WTC11 (cell line): ENCODE measurements at regions not wholly inside any gene's neighbourhood (a gene's known extent, or its start where the extent isn't known, plus 50 kb on each side); places are given as distances from the start of the nearest gene placed in this dataset.

Experiments
- ATAC-seq: fragments of 200-7000 bp; cut with Tn5 transposase; 2 replicates; pipeline ENCODE4 v1.10.0; 2021; ENCODE audit warnings: mild to moderate bottlenecking, moderate library complexity
- CTCF ChIA-PET: fragments of 300-600 bp; sonication (Branson Sonifier 250); formaldehyde crosslinking; loops from one replicate; lab custom pipeline; 2021; ENCODE audit warnings: antibody characterized with exemption; lab: Charles Lee
- POLR2A ChIA-PET: fragments of 350-600 bp; sonication (Branson Sonifier 250); formaldehyde crosslinking; loops from one replicate; lab custom pipeline; 2021; ENCODE audit warnings: antibody characterized with exemption; lab: Charles Lee
- DNase-seq: peaks from one replicate; pipeline ENCODE4 v3.0.0; 2021; ENCODE audit warnings: low spot score
- H3K27ac Mint-ChIP-seq: 2 replicates; pipeline ENCODE4 v1.8.0; 2021; ENCODE audit warnings: mixed read lengths
- H3K27me3 Mint-ChIP-seq: 2 replicates; pipeline ENCODE4 v1.8.0; 2021; ENCODE audit warnings: low read depth, mild to moderate bottlenecking, moderate library complexity, mixed read lengths
- H3K36me3 Mint-ChIP-seq: 2 replicates; pipeline ENCODE4 v1.8.0; 2021; ENCODE audit warnings: mixed read lengths
- H3K4me1 Mint-ChIP-seq: 2 replicates; pipeline ENCODE4 v1.8.0; 2022; ENCODE audit warnings: mixed read lengths
- H3K4me3 Mint-ChIP-seq: 2 replicates; pipeline ENCODE4 v1.8.0; 2021; ENCODE audit warnings: mild to moderate bottlenecking, moderate library complexity, mixed read lengths
- H3K9me3 Mint-ChIP-seq: 2 replicates; pipeline ENCODE4 v1.8.0; 2021; ENCODE audit warnings: mixed read lengths
- ATF6 ChIP-seq: sonication (generic); formaldehyde crosslinking; IDR thresholded peaks from 2 replicates; pipeline ENCODE4 v1.8.1; 2023; ENCODE audit warnings: mild to moderate bottlenecking, missing genetic modification reagents
- CREB1 ChIP-seq: sonication (generic); formaldehyde crosslinking; IDR thresholded peaks from 2 replicates; pipeline ENCODE4 v1.8.0; 2023; ENCODE audit warnings: mild to moderate bottlenecking, missing genetic modification reagents
- CREM ChIP-seq: sonication (generic); formaldehyde crosslinking; IDR thresholded peaks from 2 replicates; pipeline ENCODE4 v1.8.1; 2022; ENCODE audit warnings: mild to moderate bottlenecking, missing genetic modification reagents, moderate library complexity
- E2F4 ChIP-seq: sonication (generic); formaldehyde crosslinking; IDR thresholded peaks from 2 replicates; pipeline ENCODE4 v1.8.1; 2022; ENCODE audit warnings: low read depth, mild to moderate bottlenecking, moderate library complexity, missing genetic modification reagents, borderline replicate concordance
- E2F5 ChIP-seq: sonication (generic); formaldehyde crosslinking; IDR thresholded peaks from 2 replicates; pipeline ENCODE4 v1.8.1; 2022; ENCODE audit warnings: mild to moderate bottlenecking, moderate library complexity, missing genetic modification reagents
- ETV6 ChIP-seq: sonication (generic); formaldehyde crosslinking; IDR thresholded peaks from 2 replicates; pipeline ENCODE4 v1.8.1; 2022; ENCODE audit warnings: mild to moderate bottlenecking, missing genetic modification reagents
- IRF1 ChIP-seq: sonication (generic); formaldehyde crosslinking; IDR thresholded peaks from 2 replicates; pipeline ENCODE4 v1.8.0; 2023; ENCODE audit warnings: missing genetic modification reagents
- MAX ChIP-seq: sonication (generic); formaldehyde crosslinking; IDR thresholded peaks from 2 replicates; pipeline ENCODE4 v1.8.0; 2022; ENCODE audit warnings: mild to moderate bottlenecking, missing genetic modification reagents
- MXD4 ChIP-seq: fragments of 250-450 bp; sonication (Bioruptor Pico); IDR thresholded peaks from 2 replicates; pipeline ENCODE4 v1.8.0; 2021; ENCODE audit warnings: mild to moderate bottlenecking, moderate library complexity, borderline replicate concordance
- MYBL2 ChIP-seq: sonication (generic); formaldehyde crosslinking; IDR thresholded peaks from 2 replicates; pipeline ENCODE4 v1.8.1; 2023; ENCODE audit warnings: mild to moderate bottlenecking, moderate library complexity, missing genetic modification reagents
- NFE2L1 ChIP-seq: sonication (generic); formaldehyde crosslinking; IDR thresholded peaks from 2 replicates; pipeline ENCODE4 v1.8.1; 2023; ENCODE audit warnings: missing genetic modification reagents
- NFYB ChIP-seq: sonication (generic); formaldehyde crosslinking; conservative IDR thresholded peaks from 2 replicates; pipeline ENCODE4 v1.8.0; 2022; ENCODE audit warnings: low read depth, missing genetic modification reagents
- NR1H2 ChIP-seq: sonication (generic); formaldehyde crosslinking; IDR thresholded peaks from 2 replicates; pipeline ENCODE4 v1.9.0; 2021; ENCODE audit warnings: mild to moderate bottlenecking, moderate library complexity, missing genetic modification reagents
- RELA ChIP-seq: sonication (generic); formaldehyde crosslinking; IDR thresholded peaks from 2 replicates; pipeline ENCODE4 v1.8.1; 2022; ENCODE audit warnings: missing genetic modification reagents, mild to moderate bottlenecking, borderline replicate concordance
- RORB ChIP-seq: fragments of 250-450 bp; sonication (Bioruptor Pico); IDR thresholded peaks from 2 replicates; pipeline ENCODE4 v1.9.0; 2021; ENCODE audit warnings: mild to moderate bottlenecking
- SMAD3 ChIP-seq: sonication (generic); formaldehyde crosslinking; IDR thresholded peaks from 2 replicates; pipeline ENCODE4 v1.8.0; 2022; ENCODE audit warnings: missing genetic modification reagents, mild to moderate bottlenecking, borderline replicate concordance
- TCF7 ChIP-seq: sonication (generic); formaldehyde crosslinking; IDR thresholded peaks from 2 replicates; pipeline ENCODE4 v1.8.0; 2022; ENCODE audit warnings: mild to moderate bottlenecking, low read depth, missing genetic modification reagents, moderate library complexity
- TEAD4 ChIP-seq: sonication (generic); formaldehyde crosslinking; IDR thresholded peaks from 2 replicates; pipeline ENCODE4 v1.8.0; 2022; ENCODE audit warnings: mild to moderate bottlenecking, missing genetic modification reagents
- ZMAT4 ChIP-seq: fragments of 250-450 bp; sonication (Bioruptor Pico); IDR thresholded peaks from 2 replicates; pipeline ENCODE4 v1.9.0; 2021; ENCODE audit warnings: mild to moderate bottlenecking
- ZNF232 ChIP-seq: sonication (generic); formaldehyde crosslinking; IDR thresholded peaks from 2 replicates; pipeline ENCODE4 v1.8.0; 2022; ENCODE audit warnings: mild to moderate bottlenecking, missing genetic modification reagents
- ZSCAN18 ChIP-seq: fragments of 250-450 bp; sonication (Bioruptor Pico); IDR thresholded peaks from 2 replicates; pipeline ENCODE4 v2.1.2; 2022; ENCODE audit warnings: mild to moderate bottlenecking, moderate library complexity
- TF ChIP-seq, protein P1 (sequence below): sonication (generic); formaldehyde crosslinking; IDR thresholded peaks from 2 replicates; pipeline ENCODE4 v1.8.1; 2022; ENCODE audit warnings: missing genetic modification reagents, borderline replicate concordance
- TF ChIP-seq, protein P2 (sequence below): fragments of 250-450 bp; sonication (Bioruptor Pico); IDR thresholded peaks from 2 replicates; pipeline ENCODE4 v1.8.0; 2021; ENCODE audit warnings: mild to moderate bottlenecking

DNA sequence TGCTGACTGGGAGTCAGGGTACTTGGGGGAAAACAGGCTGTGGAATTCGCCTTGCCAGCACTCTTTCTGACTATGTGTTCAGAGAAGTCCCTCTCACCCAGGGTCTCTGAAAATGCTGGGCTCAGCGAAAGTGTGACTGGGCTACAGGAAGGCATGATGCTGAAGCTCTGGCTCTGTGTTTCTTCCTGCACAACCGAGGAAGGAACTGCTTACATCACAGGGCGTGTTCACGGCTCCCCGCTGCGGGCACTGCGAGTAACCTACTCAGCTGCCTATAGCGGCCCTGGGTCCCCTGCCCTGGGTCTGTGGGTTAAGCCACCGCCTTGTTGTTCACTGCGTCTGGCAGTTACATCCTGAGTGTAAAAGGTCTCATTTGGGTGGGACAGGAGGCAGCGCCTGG is 222.4 kb upstream of the IRX4 start:
- no peak for ATAC-seq
- TF ChIP-seq TEAD4 (CRISPR knock-in tag) (no peak), IRF1 (CRISPR knock-in tag) (no peak), NFE2L1 (no peak), NR1H2 (no peak), ZNF232 (CRISPR knock-in tag) (no peak), MXD4 (no peak), MAX (CRISPR knock-in tag) (no peak), TCF7 (CRISPR knock-in tag) (no peak), ZMAT4 (no peak), E2F4 (CRISPR knock-in tag) (no peak), ETV6 (no peak), RORB (CRISPR knock-in tag) (no peak), NFYB (CRISPR knock-in tag) (no peak), CREB1 (no peak), MYBL2 (CRISPR knock-in tag) (no peak), E2F5 (no peak)
- TF ChIP-seq, protein P1, sequence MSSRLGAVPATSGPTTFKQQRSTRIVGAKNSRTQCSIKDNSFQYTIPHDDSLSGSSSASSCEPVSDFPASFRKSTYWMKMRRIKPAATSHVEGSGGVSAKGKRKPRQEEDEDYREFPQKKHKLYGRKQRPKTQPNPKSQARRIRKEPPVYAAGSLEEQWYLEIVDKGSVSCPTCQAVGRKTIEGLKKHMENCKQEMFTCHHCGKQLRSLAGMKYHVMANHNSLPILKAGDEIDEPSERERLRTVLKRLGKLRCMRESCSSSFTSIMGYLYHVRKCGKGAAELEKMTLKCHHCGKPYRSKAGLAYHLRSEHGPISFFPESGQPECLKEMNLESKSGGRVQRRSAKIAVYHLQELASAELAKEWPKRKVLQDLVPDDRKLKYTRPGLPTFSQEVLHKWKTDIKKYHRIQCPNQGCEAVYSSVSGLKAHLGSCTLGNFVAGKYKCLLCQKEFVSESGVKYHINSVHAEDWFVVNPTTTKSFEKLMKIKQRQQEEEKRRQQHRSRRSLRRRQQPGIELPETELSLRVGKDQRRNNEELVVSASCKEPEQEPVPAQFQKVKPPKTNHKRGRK, result no peak
- TF ChIP-seq, protein P2, sequence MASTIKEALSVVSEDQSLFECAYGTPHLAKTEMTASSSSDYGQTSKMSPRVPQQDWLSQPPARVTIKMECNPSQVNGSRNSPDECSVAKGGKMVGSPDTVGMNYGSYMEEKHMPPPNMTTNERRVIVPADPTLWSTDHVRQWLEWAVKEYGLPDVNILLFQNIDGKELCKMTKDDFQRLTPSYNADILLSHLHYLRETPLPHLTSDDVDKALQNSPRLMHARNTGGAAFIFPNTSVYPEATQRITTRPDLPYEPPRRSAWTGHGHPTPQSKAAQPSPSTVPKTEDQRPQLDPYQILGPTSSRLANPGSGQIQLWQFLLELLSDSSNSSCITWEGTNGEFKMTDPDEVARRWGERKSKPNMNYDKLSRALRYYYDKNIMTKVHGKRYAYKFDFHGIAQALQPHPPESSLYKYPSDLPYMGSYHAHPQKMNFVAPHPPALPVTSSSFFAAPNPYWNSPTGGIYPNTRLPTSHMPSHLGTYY (CRISPR knock-in tag), result no peak
- ChIA-PET POLR2A (no interaction called here), CTCF (no interaction called here)
- Mint-ChIP-seq H3K36me3 (no peaks in the 10 kb centered on the region), H3K4me3 (no peak overlapping the region), H3K9me3 (no peaks in the 10 kb centered on the region), H3K4me1 (no peaks in the 10 kb centered on the region), H3K27ac (no peak overlapping the region), H3K27me3 (no peaks in the 10 kb centered on the region)
- no peak for DNase-seq

- Mint-ChIP-seq H3K9me3 (no peaks in the 10 kb centered on the region), H3K27ac (no peak overlapping the region), H3K4me3 (no peak overlapping the region), H3K27me3 (no peaks in the 10 kb centered on the region), H3K4me1 (no peaks in the 10 kb centered on the region), H3K36me3 (no peaks in the 10 kb centered on the region)
- CTCF ChIA-PET, result no interaction called here
- DNase-seq (no peak), ATAC-seq (no peak)
- POLR2A ChIA-PET, result no interaction called here
- TF ChIP-seq RELA (CRISPR knock-in tag), result no peak
- no peak for TF ChIP-seq ATF6 (CRISPR knock-in tag)
- no peak for TF ChIP-seq ZSCAN18 (CRISPR knock-in tag)
- TF ChIP-seq CREM (CRISPR knock-in tag), result no peak
- TF ChIP-seq SMAD3 (CRISPR knock-in tag), result no peak
- TF ChIP-seq ZNF232 (CRISPR knock-in tag), result no peak
- no peak for TF ChIP-seq TEAD4 (CRISPR knock-in tag)
Measured at GRCh38 chr5:2103940-2104339, 221.2 kb upstream of the IRX4 start.
